Ramos (cell line): ENCODE measurements at regions not wholly inside any gene's neighbourhood (a gene's known extent, or its start where the extent isn't known, plus 50 kb on each side); places are given as distances from the start of the nearest gene placed in this dataset.

Source experiments
- in situ Hi-C: fragments of 300-500 bp; cut with MboI; formaldehyde crosslinking; loops from one replicate; pipeline ENCODE4 v1.14.3; 2022; ENCODE audit warnings: low sequenced_read_pairs; ENCODE audit not compliant: unreplicated experiment

GRCh38 chr4:14834382-14834781 lies 167.9 kb upstream of the CPEB2 start:
- in situ Hi-C loops, result no loop called here

GRCh38 chr4:14835288-14835687 lies 167.0 kb upstream of the CPEB2 start:
- in situ Hi-C loops, result no loop called here

GRCh38 chr4:14835708-14836425 lies 166.4 kb upstream of the CPEB2 start:
- in situ Hi-C loops, result no loop called here

GRCh38 chr4:14837860-14838259 lies 164.4 kb upstream of the CPEB2 start:
- in situ Hi-C loops, result no loop called here

- in situ Hi-C loops, result no loop called here
Measured at GRCh38 chr4:14841801-14842768, 160.2 kb upstream of the CPEB2 start.

- in situ Hi-C loops, result no loop called here
Measured at GRCh38 chr4:14842964-14843630, 159.2 kb upstream of the CPEB2 start.

- in situ Hi-C loops, result no loop called here
Measured at GRCh38 chr4:14844061-14844460, 158.2 kb upstream of the CPEB2 start.

- in situ Hi-C loops, result no loop called here
Measured at GRCh38 chr4:14848229-14848628, 154.1 kb upstream of the CPEB2 start.

- in situ Hi-C loops, result no loop called here
Measured at GRCh38 chr4:14850455-14851097, 151.7 kb upstream of the CPEB2 start.

- in situ Hi-C loops, result no loop called here
Measured at GRCh38 chr4:14853176-14853943, 148.9 kb upstream of the CPEB2 start.

GRCh38 chr4:14855719-14856061 lies 146.6 kb upstream of the CPEB2 start:
- in situ Hi-C loops, result no loop called here

GRCh38 chr4:14856062-14856933 lies 146.0 kb upstream of the CPEB2 start:
- in situ Hi-C loops, result no loop called here

- in situ Hi-C loops, result no loop called here
Measured at GRCh38 chr4:14856934-14857235, 145.4 kb upstream of the CPEB2 start.

GRCh38 chr4:14857475-14857874 lies 144.8 kb upstream of the CPEB2 start:
- in situ Hi-C loops, result no loop called here

- in situ Hi-C loops, result no loop called here
Measured at GRCh38 chr4:14857981-14858380, 144.3 kb upstream of the CPEB2 start.

GRCh38 chr4:14862891-14863290 lies 139.4 kb upstream of the CPEB2 start:
- in situ Hi-C loops, result no loop called here

- in situ Hi-C loops, result no loop called here
Measured at GRCh38 chr4:14863418-14864364, 138.6 kb upstream of the CPEB2 start.
